IPS-15b (cell line): ENCODE measurements at regions not wholly inside any gene's neighbourhood (a gene's known extent, or its start where the extent isn't known, plus 50 kb on each side); places are given as distances from the start of the nearest gene placed in this dataset.

Experiments
- H3K27me3 ChIP-seq: one replicate; pipeline ENCODE4 v1.6.1; 2013; ENCODE audit warnings: low read length; ENCODE audit not compliant: control insufficient read depth, insufficient read depth
- H3K36me3 ChIP-seq: one replicate; pipeline ENCODE4 v1.6.1; 2013; ENCODE audit warnings: low read length; ENCODE audit not compliant: control insufficient read depth, insufficient read depth
- H3K4me1 ChIP-seq: one replicate; pipeline ENCODE4 v1.6.1; 2013; ENCODE audit warnings: mild to moderate bottlenecking, low read length; ENCODE audit not compliant: control insufficient read depth, insufficient read depth
- H3K4me3 ChIP-seq: one replicate; pipeline ENCODE4 v1.5.1; 2013; ENCODE audit warnings: low read depth, low read length
- H3K9ac ChIP-seq: one replicate; pipeline ENCODE4 v1.6.1; 2013; ENCODE audit warnings: low read depth, mild to moderate bottlenecking, low read length
- H3K9me3 ChIP-seq: one replicate; pipeline ENCODE4 v1.6.1; 2013; ENCODE audit warnings: mild to moderate bottlenecking, low read length; ENCODE audit not compliant: control insufficient read depth, insufficient read depth

DNA sequence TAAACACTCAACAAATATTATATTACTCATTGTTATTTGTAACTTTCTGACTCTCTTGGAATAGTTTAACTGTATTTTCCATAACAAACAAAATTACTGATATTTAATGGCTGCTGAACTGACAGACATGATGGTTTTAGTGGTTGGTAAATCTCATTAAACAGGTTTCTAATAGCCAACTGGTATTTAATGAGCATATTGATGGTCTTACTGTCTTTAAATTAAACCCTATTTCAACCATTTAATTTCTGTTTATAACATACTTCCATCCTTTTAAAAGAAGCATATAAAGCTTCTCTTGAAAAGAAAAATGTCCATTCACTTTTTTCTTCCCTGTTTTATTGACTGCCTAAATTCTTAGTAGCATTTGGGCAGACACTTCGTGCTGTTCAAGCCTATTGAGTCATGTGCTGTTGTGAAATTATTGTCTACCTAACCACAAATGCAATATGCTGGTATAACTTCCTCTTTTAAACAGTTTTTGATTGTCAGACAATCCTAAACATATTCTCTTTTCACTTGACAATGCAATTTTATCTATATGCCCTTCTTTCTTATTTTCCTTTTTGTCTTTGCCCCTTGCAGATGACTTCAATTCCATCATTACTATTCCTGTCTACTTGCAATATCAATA lies 163.9 kb upstream of the SLC7A11 start:
- Histone ChIP-seq H3K4me1 (peaks cover 7% of the 10 kb centered on the region), H3K27me3 (no peaks in the 10 kb centered on the region)

GRCh38 chr4:138405466-138405891 lies 163.3 kb upstream of the SLC7A11 start:
- Histone ChIP-seq H3K27me3 (no peaks in the 10 kb centered on the region), H3K4me1 (peaks cover 7% of the 10 kb centered on the region), H3K9me3 (no peaks in the 10 kb centered on the region), H3K4me3 (no peak overlapping the region), H3K36me3 (no peaks in the 10 kb centered on the region), H3K9ac (no peak overlapping the region)

More for the DNA sequence above, 163.9 kb upstream of the SLC7A11 start:
- no peak overlapping the region for H3K9ac ChIP-seq
- no peaks in the 10 kb centered on the region for H3K9me3 ChIP-seq
- H3K36me3 ChIP-seq, result no peaks in the 10 kb centered on the region
- no peak overlapping the region for H3K4me3 ChIP-seq

GRCh38 chr4:138404801-138405200 lies 162.7 kb upstream of the SLC7A11 start:
- Histone ChIP-seq H3K9me3 (no peaks in the 10 kb centered on the region), H3K36me3 (no peaks in the 10 kb centered on the region), H3K4me3 (no peak overlapping the region), H3K4me1 (peaks cover 7% of the 10 kb centered on the region), H3K9ac (no peak overlapping the region), H3K27me3 (no peaks in the 10 kb centered on the region)

GRCh38 chr4:138404251-138404650 lies 162.1 kb upstream of the SLC7A11 start:
- no peak overlapping the region for H3K9ac ChIP-seq
- H3K4me3 ChIP-seq, result no peak overlapping the region
- H3K27me3 ChIP-seq, result no peaks in the 10 kb centered on the region
- peaks cover 7% of the 10 kb centered on the region for H3K4me1 ChIP-seq
- no peaks in the 10 kb centered on the region for H3K36me3 ChIP-seq
- H3K9me3 ChIP-seq, result no peaks in the 10 kb centered on the region

GRCh38 chr4:138401334-138401733 lies 159.2 kb upstream of the SLC7A11 start:
- no peaks in the 10 kb centered on the region for H3K27me3 ChIP-seq
- H3K4me3 ChIP-seq, result no peak overlapping the region
- H3K9me3 ChIP-seq, result no peaks in the 10 kb centered on the region
- peaks cover 7% of the 10 kb centered on the region for H3K4me1 ChIP-seq
- H3K9ac ChIP-seq, result no peak overlapping the region
- H3K36me3 ChIP-seq, result no peaks in the 10 kb centered on the region

- Histone ChIP-seq H3K9me3 (no peaks in the 10 kb centered on the region), H3K4me1 (peaks cover 7% of the 10 kb centered on the region), H3K9ac (no peak overlapping the region), H3K36me3 (no peaks in the 10 kb centered on the region), H3K4me3 (no peak overlapping the region), H3K27me3 (no peaks in the 10 kb centered on the region)
Observed at GRCh38 chr4:138400543-138400942, 158.4 kb upstream of the SLC7A11 start.

DNA sequence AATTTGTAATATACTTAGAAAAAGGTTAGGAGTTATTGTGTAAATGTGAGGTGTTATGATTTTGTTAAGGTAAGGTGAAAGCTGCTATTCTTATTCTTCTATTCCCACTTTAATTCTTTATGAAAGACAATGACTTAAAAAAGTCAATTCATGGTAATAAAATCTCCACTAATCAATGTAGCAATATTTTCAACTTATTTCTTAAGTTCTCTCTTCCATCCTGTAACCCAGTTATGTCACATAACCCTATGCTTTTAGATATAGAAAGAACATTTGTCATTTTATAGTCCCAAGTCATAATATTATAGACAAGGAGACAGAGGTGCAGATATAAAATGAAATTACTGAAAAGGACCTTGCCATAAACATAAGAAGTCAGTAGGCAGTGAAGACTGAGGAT lies 157.9 kb upstream of the SLC7A11 start:
- H3K27me3 ChIP-seq, result no peaks in the 10 kb centered on the region
- no peak overlapping the region for H3K9ac ChIP-seq
- no peaks in the 10 kb centered on the region for H3K9me3 ChIP-seq
- no peaks in the 10 kb centered on the region for H3K36me3 ChIP-seq
- peaks cover 7% of the 10 kb centered on the region for H3K4me1 ChIP-seq
- no peak overlapping the region for H3K4me3 ChIP-seq

GRCh38 chr4:138399081-138399480 lies 156.9 kb upstream of the SLC7A11 start:
- no peak overlapping the region for H3K4me3 ChIP-seq
- no peaks in the 10 kb centered on the region for H3K9me3 ChIP-seq
- peaks cover 7% of the 10 kb centered on the region for H3K4me1 ChIP-seq
- no peaks in the 10 kb centered on the region for H3K27me3 ChIP-seq
- H3K9ac ChIP-seq, result no peak overlapping the region
- H3K36me3 ChIP-seq, result no peaks in the 10 kb centered on the region

DNA sequence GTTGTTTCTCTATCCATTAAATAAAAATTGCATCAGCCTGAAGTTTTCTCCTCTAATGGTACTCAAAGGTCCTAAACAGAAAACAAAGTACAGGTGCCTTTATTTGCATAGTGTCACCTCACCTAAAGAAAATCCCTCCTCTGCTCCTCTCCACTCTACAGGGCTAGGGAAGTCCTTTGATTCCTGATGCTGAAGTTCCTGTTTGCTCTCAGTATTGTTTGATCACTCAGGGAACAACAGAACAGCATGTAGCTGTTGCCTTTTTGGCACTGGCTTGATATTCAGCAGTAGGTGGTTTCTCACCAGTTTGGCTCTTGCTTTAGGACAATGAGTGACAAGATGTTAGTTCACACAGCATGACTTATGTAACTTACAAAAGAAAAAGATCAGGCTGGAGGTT lies 156.2 kb upstream of the SLC7A11 start:
- no peaks in the 10 kb centered on the region for H3K36me3 ChIP-seq
- H3K4me3 ChIP-seq, result no peak overlapping the region
- H3K9me3 ChIP-seq, result no peaks in the 10 kb centered on the region
- H3K9ac ChIP-seq, result no peak overlapping the region
- H3K4me1 ChIP-seq, result peaks cover 7% of the 10 kb centered on the region
- H3K27me3 ChIP-seq, result no peaks in the 10 kb centered on the region

DNA sequence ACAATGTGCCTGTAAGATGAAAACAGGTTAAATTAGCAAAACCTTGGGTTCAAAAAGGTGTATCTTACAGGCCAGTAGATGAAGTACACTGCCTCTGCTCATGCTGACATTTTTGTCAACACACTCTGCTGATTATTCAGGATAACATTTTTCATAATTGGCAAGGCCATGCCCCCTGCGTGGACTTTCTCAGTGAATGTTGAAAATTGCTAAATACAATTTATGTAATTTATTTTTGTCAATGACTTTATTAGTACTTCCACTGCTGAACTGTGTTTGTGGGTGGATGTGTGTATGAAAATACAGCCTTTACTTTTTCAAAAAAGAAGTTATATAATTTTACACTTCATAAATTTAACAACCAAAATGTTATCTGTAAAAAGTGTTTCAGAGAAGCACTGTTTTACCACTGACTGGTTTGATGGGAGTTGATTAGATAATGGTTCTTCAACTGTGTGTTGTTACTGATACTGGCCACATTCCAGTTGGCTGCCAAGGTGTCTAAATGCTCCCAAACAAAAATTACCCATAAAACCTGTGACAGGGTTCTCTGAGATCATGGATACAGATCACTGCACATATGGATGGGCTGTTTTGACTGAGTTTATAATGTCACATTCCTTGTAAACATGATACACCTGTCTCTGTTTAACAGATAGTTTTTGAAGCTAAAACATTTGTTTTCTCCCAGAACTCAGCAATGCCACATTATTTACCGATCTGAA lies 151.9 kb upstream of the SLC7A11 start:
- no peak overlapping the region for H3K4me3 ChIP-seq
- peaks cover 7% of the 10 kb centered on the region for H3K4me1 ChIP-seq
- no peaks in the 10 kb centered on the region for H3K27me3 ChIP-seq
- no peaks in the 10 kb centered on the region for H3K9me3 ChIP-seq
- no peak overlapping the region for H3K9ac ChIP-seq
- no peaks in the 10 kb centered on the region for H3K36me3 ChIP-seq

- Histone ChIP-seq H3K9ac (no peak overlapping the region), H3K27me3 (no peaks in the 10 kb centered on the region), H3K36me3 (no peaks in the 10 kb centered on the region), H3K9me3 (no peaks in the 10 kb centered on the region), H3K4me3 (no peak overlapping the region), H3K4me1 (no peaks in the 10 kb centered on the region)
Observed at GRCh38 chr4:138392751-138393308, 150.7 kb upstream of the SLC7A11 start.
